ENCODE measurements at regions not wholly inside any gene's neighbourhood (a gene's known extent, or its start where the extent isn't known, plus 50 kb on each side); places are given as distances from the start of the nearest gene placed in this dataset.
A peak's percentile ranks its signal among the peaks of the same experiment; 100 is the strongest.

DNA sequence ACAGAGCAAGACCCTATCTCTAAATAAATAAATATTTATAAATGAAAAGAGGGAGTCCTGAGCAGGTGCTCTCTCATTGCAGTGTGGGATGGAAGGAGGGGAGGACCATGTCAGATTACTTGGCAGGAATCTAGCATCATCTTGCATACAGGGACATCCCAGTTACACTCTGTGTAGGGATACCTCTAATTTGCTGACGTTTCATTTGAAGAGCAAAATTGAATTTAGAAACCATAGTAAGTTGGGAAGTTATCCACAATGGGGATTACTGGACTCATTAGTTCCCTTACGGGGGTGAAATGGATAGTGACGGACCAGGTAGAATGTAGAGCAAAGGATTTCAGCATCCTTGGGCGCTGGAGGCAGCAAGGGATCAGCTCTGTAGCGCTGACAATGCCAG, 52.1 kb downstream of the ARHGEF18 start:
- no peaks in the 10 kb centered on the region for H3K9me3 ChIP-seq (ENCODE audit: low read length)

GRCh38 chr19:7401694-7402093, 53.0 kb downstream of the ARHGEF18 start:
- TF ChIP-seq MXD1 (CRISPR knock-in tag; IDR thresholded peaks at IDR 0.05) (no peak), ZNF672 (CRISPR knock-in tag; IDR thresholded peaks at IDR 0.05) (no peak), HNF4A (CRISPR knock-in tag; IDR thresholded peaks at IDR 0.05) (no peak), AHDC1 (CRISPR knock-in tag; IDR thresholded peaks at IDR 0.05; ENCODE audit: borderline replicate concordance) (no peak), KLF11 (CRISPR knock-in tag; IDR thresholded peaks at IDR 0.05) (no peak), ZNF296 (CRISPR knock-in tag; conservative IDR thresholded peaks at IDR 0.05) (no peak), TCF7 (IDR thresholded peaks at IDR 0.05; ENCODE audit: low read depth) (no peak), MAFG (CRISPR knock-in tag; IDR thresholded peaks at IDR 0.05) (no peak), ZNF792 (CRISPR knock-in tag; IDR thresholded peaks at IDR 0.05) (no peak)
- TF ChIP-seq, protein P1, sequence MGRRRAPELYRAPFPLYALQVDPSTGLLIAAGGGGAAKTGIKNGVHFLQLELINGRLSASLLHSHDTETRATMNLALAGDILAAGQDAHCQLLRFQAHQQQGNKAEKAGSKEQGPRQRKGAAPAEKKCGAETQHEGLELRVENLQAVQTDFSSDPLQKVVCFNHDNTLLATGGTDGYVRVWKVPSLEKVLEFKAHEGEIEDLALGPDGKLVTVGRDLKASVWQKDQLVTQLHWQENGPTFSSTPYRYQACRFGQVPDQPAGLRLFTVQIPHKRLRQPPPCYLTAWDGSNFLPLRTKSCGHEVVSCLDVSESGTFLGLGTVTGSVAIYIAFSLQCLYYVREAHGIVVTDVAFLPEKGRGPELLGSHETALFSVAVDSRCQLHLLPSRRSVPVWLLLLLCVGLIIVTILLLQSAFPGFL (CRISPR knock-in tag; IDR thresholded peaks at IDR 0.05) = no peak
- TF ChIP-seq, protein P2, sequence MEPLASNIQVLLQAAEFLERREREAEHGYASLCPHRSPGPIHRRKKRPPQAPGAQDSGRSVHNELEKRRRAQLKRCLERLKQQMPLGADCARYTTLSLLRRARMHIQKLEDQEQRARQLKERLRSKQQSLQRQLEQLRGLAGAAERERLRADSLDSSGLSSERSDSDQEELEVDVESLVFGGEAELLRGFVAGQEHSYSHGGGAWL (CRISPR knock-in tag; IDR thresholded peaks at IDR 0.05) = no peak
- ATAC-seq = no peak
- intact Hi-C loops (cut with micrococcal nuclease; ENCODE audit: unreplicated experiment) = no loop called here
- no peaks in the 10 kb centered on the region for H3K27me3 ChIP-seq (ENCODE audit: control insufficient read depth in 1 of 2, insufficient read depth in 2 of 2, low read length in 2 of 2)
- peaks cover 34% of the 10 kb centered on the region for H3K79me2 ChIP-seq (ENCODE audit: insufficient read depth, low read length)
- no peak overlapping the region for H3K27ac ChIP-seq (ENCODE audit: extremely low read length, insufficient read depth, low read length)
- DNase-seq (ENCODE audit: low spot score) = no peak
- no peaks in the 10 kb centered on the region for H3K9me3 ChIP-seq (ENCODE audit: low read length)
- H3K36me3 ChIP-seq (replicated peaks in 1 of 2; ENCODE audit: control insufficient read depth in 1 of 2, insufficient read depth in 2 of 2, low read length in 2 of 2) = no peaks in the 10 kb centered on the region
- no peak overlapping the region for H3K9ac ChIP-seq (ENCODE audit: insufficient read depth, low read depth, low read length)
- 99% methylated on average over 3 of the region's 3 CpGs for WGBS (ENCODE audit: low lambda C conversion rate)
- ChIA-PET POLR2A (no interaction called here), CTCF (ENCODE audit: low intra/inter-chr PET ratio, low total read pairs) (no interaction called here)
- H3K4me2 ChIP-seq (ENCODE audit: low read depth, low read length) = no peak overlapping the region
- FAIRE-seq = no peak
- BruUV-seq (replicated peaks) = no TSS peak
- no peak overlapping the region for H2AFZ ChIP-seq (ENCODE audit: low read length)
- no peak overlapping the region for H3K4me3 ChIP-seq (replicated peaks in 1 of 3; ENCODE audit: insufficient read depth in 1 of 3, low read depth in 2 of 3, low read length in 3 of 3)
- in situ Hi-C loops (cut with HindIII; ENCODE audit: extremely low pct_ligation_motif_present, low pct_unique_long_range_greater_than_20kb) = no loop called here
- H4K20me1 ChIP-seq (ENCODE audit: insufficient read depth, low read length) = no peaks in the 10 kb centered on the region
- peaks cover 31% of the 10 kb centered on the region for H3K4me1 ChIP-seq (ENCODE audit: insufficient read depth, low read length)

More for the DNA sequence above, 52.1 kb downstream of the ARHGEF18 start:
- intact Hi-C loops (cut with micrococcal nuclease; ENCODE audit: unreplicated experiment) = no loop called here
- H3K79me2 ChIP-seq (ENCODE audit: insufficient read depth, low read length) = peaks cover 41% of the 10 kb centered on the region
- H3K4me2 ChIP-seq (ENCODE audit: low read depth, low read length) = no peak overlapping the region
- no peaks in the 10 kb centered on the region for H3K27me3 ChIP-seq (ENCODE audit: control insufficient read depth in 1 of 2, insufficient read depth in 2 of 2, low read length in 2 of 2)
- H4K20me1 ChIP-seq (ENCODE audit: insufficient read depth, low read length) = no peaks in the 10 kb centered on the region
- 97% methylated on average over 5 of the region's 5 CpGs for WGBS (ENCODE audit: low lambda C conversion rate)
- FAIRE-seq (no peak), DNase-seq (ENCODE audit: low spot score) (no peak), ATAC-seq (no peak)
- no peak overlapping the region for H3K4me3 ChIP-seq (replicated peaks in 1 of 3; ENCODE audit: insufficient read depth in 1 of 3, low read depth in 2 of 3, low read length in 3 of 3)
- TF ChIP-seq MAFK (conservative IDR thresholded peaks at IDR 0.05 in 1 of 2, IDR thresholded peaks at IDR 0.05 in 1 of 2; ENCODE audit: low read length in 2 of 2) = 0 out of 4 replicates have a peak, but pooled peaks have one; percentile 3 to 12
- no peak for TF ChIP-seq ZNF12 (CRISPR knock-in tag; IDR thresholded peaks at IDR 0.05)
- TF ChIP-seq BRD4 (CRISPR knock-in tag; IDR thresholded peaks at IDR 0.05) = no peak
- 0 out of 2 replicates have a peak, but pooled peaks have one; percentile 10 for TF ChIP-seq MAFF (IDR thresholded peaks at IDR 0.05; ENCODE audit: low read depth, low read length)
- no peak overlapping the region for H2AFZ ChIP-seq (ENCODE audit: low read length)
- no peak overlapping the region for H3K27ac ChIP-seq (ENCODE audit: extremely low read length, insufficient read depth, low read length)
- ChIA-PET CTCF (ENCODE audit: low intra/inter-chr PET ratio, low total read pairs) (no interaction called here), POLR2A (no interaction called here)
- in situ Hi-C loops (cut with HindIII; ENCODE audit: extremely low pct_ligation_motif_present, low pct_unique_long_range_greater_than_20kb) = no loop called here
- H3K36me3 ChIP-seq (replicated peaks in 1 of 2; ENCODE audit: control insufficient read depth in 1 of 2, insufficient read depth in 2 of 2, low read length in 2 of 2) = no peaks in the 10 kb centered on the region
- H3K9ac ChIP-seq (ENCODE audit: insufficient read depth, low read depth, low read length) = no peak overlapping the region
- peaks cover 36% of the 10 kb centered on the region for H3K4me1 ChIP-seq (ENCODE audit: insufficient read depth, low read length)
- no TSS peak for BruUV-seq (replicated peaks)

All from HepG2 (cell line).